Keratinocyte (primary cell): ENCODE measurements at regions not wholly inside any gene's neighbourhood (a gene's known extent, or its start where the extent isn't known, plus 50 kb on each side); places are given as distances from the start of the nearest gene placed in this dataset.

Experiments used
- DNase-seq: peaks from one replicate; pipeline ENCODE4 v3.0.0-alpha.2; 2011; ENCODE audit warnings: low read depth, missing footprints, low spot score
- FAIRE-seq: peaks from 2 replicates; lab custom pipeline; 2011; peaks lifted over from hg19 to GRCh38; lab: Jason Lieb, UNC
- H2AFZ ChIP-seq: 2 replicates; pipeline ENCODE4 v1.6.0; 2012; ENCODE audit warnings: low read length, control low read depth, inconsistent platforms; ENCODE audit not compliant: control insufficient read depth
- H3K27ac ChIP-seq: 2 replicates; pipeline ENCODE4 v1.5.1; 2011; ENCODE audit warnings: low read length; ENCODE audit not compliant: control insufficient read depth, insufficient read depth
- H3K27me3 ChIP-seq: 3 replicates; pipeline ENCODE4 v1.6.0; 2011; ENCODE audit warnings: low read length; ENCODE audit not compliant: control insufficient read depth, insufficient read depth; ENCODE audit errors: extremely low read depth
- H3K36me3 ChIP-seq, 2 experiments: 2 replicates in 1 of 2; 3 replicates in 1 of 2; pipeline ENCODE4 v1.5.1; 2011; ENCODE audit warnings: low read length in 2 of 2, mild to moderate bottlenecking in 1 of 2; ENCODE audit not compliant: control insufficient read depth in 2 of 2, insufficient read depth in 2 of 2; ENCODE audit errors: extremely low read depth in 1 of 2
- H3K4me1 ChIP-seq: 3 replicates; pipeline ENCODE4 v1.5.1; 2011; ENCODE audit warnings: low read length; ENCODE audit not compliant: control insufficient read depth, insufficient read depth; ENCODE audit errors: extremely low read depth
- H3K4me2 ChIP-seq: 3 replicates; pipeline ENCODE4 v1.6.0; 2011; ENCODE audit warnings: low read depth, low read length; ENCODE audit not compliant: control insufficient read depth, insufficient read depth; ENCODE audit errors: extremely low read depth
- H3K4me3 ChIP-seq, 3 experiments: fragments of 200-600 bp in 1 of 3; sonication (generic) in 1 of 3; 2 replicates in 2 of 3; 3 replicates in 1 of 3; pipeline ENCODE4 v1.5.1; 2011 to 2016; ENCODE audit warnings: low read length in 3 of 3, mild to moderate bottlenecking in 3 of 3, control low read depth in 2 of 3, inconsistent platforms in 1 of 3, low read depth in 1 of 3, mixed read lengths in 1 of 3, mixed run types in 1 of 3, moderate library complexity in 1 of 3; ENCODE audit not compliant: control insufficient read depth in 2 of 3, insufficient read depth in 2 of 3; ENCODE audit errors: extremely low read depth in 1 of 3
- H3K79me2 ChIP-seq: 2 replicates; pipeline ENCODE4 v1.6.0; 2012; ENCODE audit warnings: low read length; ENCODE audit not compliant: control insufficient read depth, insufficient read depth
- H3K9ac ChIP-seq: 3 replicates; pipeline ENCODE4 v1.6.0; 2011; ENCODE audit warnings: low read length; ENCODE audit not compliant: control insufficient read depth, insufficient read depth; ENCODE audit errors: extremely low read depth
- H3K9me1 ChIP-seq: 3 replicates; pipeline ENCODE4 v1.6.0; 2011; ENCODE audit warnings: low read length; ENCODE audit not compliant: control insufficient read depth, insufficient read depth; ENCODE audit errors: extremely low read depth
- H3K9me3 ChIP-seq: 2 replicates; pipeline ENCODE4 v1.5.1; 2012; ENCODE audit warnings: low read depth, low read length; ENCODE audit not compliant: control insufficient read depth
- H4K20me1 ChIP-seq: 3 replicates; pipeline ENCODE4 v1.6.0; 2011; ENCODE audit warnings: low read length; ENCODE audit not compliant: control insufficient read depth, insufficient read depth; ENCODE audit errors: extremely low read depth
- EZH2 ChIP-seq: IDR thresholded peaks from one replicate; pipeline ENCODE4 v1.6.1; 2012; ENCODE audit warnings: inconsistent platforms, mild to moderate bottlenecking, low read length, moderate library complexity
- dilution Hi-C: fragments of 300-500 bp; cut with MboI; formaldehyde crosslinking; loops from one replicate; pipeline ENCODE4 v1.7.0; 2020; ENCODE audit warnings: low sequenced_read_pairs; ENCODE audit not compliant: extremely low pct_ligation_motif_present
- TF ChIP-seq, protein P1 (sequence below), 3 experiments: IDR thresholded peaks in 1 of 3; conservative IDR thresholded peaks in 1 of 3; optimal IDR thresholded peaks in 1 of 3; 2 replicates in 2 of 3; 3 replicates in 1 of 3; pipeline versions ENCODE3 to v1.5.1; 2011; ENCODE audit warnings: low read length in 3 of 3, mild to moderate bottlenecking in 3 of 3, moderate library complexity in 2 of 3, control low read depth in 1 of 3, inconsistent platforms in 1 of 3; ENCODE audit not compliant: insufficient read depth in 2 of 3; ENCODE audit errors: extremely low read depth in 1 of 3

DNA sequence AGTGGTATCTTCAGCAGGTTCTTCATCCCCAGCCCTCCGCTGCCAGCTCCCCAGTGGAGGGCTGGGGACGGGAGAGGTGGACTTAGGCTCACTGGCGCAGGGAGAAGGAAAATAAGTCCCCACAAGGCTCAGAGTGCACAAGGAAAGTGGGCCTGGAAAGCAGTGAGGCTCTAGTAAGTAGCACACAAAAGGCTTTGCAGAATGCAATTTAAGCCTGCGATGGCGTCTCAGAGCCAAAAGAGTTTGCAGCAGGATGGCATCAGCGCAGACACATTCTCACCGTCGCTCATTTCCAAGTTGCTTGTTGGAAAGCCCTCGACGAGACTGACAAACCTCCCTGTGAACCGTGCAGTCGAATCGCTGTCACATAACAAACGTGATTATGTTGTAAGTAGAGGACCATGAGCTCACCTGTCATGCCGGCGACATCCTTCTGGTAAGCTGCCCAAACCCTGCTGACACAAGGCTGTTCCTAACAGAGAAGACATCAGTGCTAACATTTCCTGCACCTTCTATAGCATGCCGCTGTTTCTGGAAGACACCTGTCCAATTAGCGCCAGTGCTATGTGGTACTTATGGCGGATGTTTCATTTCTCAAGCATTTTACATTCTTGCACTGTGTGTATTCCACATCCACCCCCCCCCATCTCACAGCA is 98.3 kb upstream of the NPVF start:
- dilution Hi-C loops: no loop called here
- FAIRE-seq (no peak), DNase-seq (no peak)
- Histone ChIP-seq H3K79me2 (no peaks in the 10 kb centered on the region), H3K4me3 (no peak overlapping the region), H3K27ac (no peak overlapping the region), H3K27me3 (no peaks in the 10 kb centered on the region), H3K9me1 (no peaks in the 10 kb centered on the region), H4K20me1 (no peaks in the 10 kb centered on the region), H2AFZ (no peak overlapping the region), H3K9me3 (no peaks in the 10 kb centered on the region), H3K36me3 (no peaks in the 10 kb centered on the region), H3K9ac (no peak overlapping the region), H3K4me2 (no peak overlapping the region), H3K4me1 (no peaks in the 10 kb centered on the region)
- TF ChIP-seq, protein P1, sequence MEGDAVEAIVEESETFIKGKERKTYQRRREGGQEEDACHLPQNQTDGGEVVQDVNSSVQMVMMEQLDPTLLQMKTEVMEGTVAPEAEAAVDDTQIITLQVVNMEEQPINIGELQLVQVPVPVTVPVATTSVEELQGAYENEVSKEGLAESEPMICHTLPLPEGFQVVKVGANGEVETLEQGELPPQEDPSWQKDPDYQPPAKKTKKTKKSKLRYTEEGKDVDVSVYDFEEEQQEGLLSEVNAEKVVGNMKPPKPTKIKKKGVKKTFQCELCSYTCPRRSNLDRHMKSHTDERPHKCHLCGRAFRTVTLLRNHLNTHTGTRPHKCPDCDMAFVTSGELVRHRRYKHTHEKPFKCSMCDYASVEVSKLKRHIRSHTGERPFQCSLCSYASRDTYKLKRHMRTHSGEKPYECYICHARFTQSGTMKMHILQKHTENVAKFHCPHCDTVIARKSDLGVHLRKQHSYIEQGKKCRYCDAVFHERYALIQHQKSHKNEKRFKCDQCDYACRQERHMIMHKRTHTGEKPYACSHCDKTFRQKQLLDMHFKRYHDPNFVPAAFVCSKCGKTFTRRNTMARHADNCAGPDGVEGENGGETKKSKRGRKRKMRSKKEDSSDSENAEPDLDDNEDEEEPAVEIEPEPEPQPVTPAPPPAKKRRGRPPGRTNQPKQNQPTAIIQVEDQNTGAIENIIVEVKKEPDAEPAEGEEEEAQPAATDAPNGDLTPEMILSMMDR (optimal IDR thresholded peaks at IDR 0.05 in 1 of 3, IDR thresholded peaks at IDR 0.05 in 1 of 3, conservative IDR thresholded peaks at IDR 0.05 in 1 of 3; ENCODE audit: extremely low read depth in 1 of 3, insufficient read depth in 2 of 3, low read length in 3 of 3): no peak
- TF ChIP-seq EZH2: no peak

DNA sequence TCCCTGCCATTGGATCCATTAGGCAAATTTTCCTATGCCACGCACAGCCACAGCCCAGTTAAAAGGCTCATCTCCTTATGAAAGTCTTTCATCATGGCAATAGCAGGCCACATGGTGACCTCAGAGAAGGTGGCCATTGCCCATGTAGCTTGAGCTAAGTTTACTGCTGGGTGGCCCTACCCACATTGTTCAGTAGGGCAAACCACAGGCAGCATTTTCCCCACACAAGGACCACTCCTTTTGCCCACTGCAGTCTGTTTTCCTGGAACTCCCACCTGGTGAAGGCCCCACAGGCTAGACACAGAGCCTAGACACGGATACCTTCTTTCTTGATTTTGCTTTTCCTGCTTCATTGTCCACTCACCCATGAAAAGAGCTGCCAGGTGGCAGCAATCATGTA is 101.5 kb upstream of the NPVF start:
- H3K9me3 ChIP-seq: no peaks in the 10 kb centered on the region
- dilution Hi-C loops: no loop called here
- TF ChIP-seq, protein P1 (optimal IDR thresholded peaks at IDR 0.05 in 1 of 3, IDR thresholded peaks at IDR 0.05 in 1 of 3, conservative IDR thresholded peaks at IDR 0.05 in 1 of 3; ENCODE audit: extremely low read depth in 1 of 3, insufficient read depth in 2 of 3, low read length in 3 of 3): no peak
- TF ChIP-seq EZH2: no peak
- H3K27ac ChIP-seq: no peak overlapping the region
- no peaks in the 10 kb centered on the region for H3K79me2 ChIP-seq
- H2AFZ ChIP-seq: no peak overlapping the region
- H3K4me2 ChIP-seq: no peak overlapping the region
- H3K4me1 ChIP-seq: no peaks in the 10 kb centered on the region
- DNase-seq: no peak
- H3K36me3 ChIP-seq: no peaks in the 10 kb centered on the region
- H3K4me3 ChIP-seq: no peak overlapping the region
- H4K20me1 ChIP-seq: no peaks in the 10 kb centered on the region
- H3K9ac ChIP-seq: no peak overlapping the region
- no peak for FAIRE-seq
- H3K9me1 ChIP-seq: no peaks in the 10 kb centered on the region
- H3K27me3 ChIP-seq: no peaks in the 10 kb centered on the region
